ENCODE measurements at regions not wholly inside any gene's neighbourhood (a gene's known extent, or its start where the extent isn't known, plus 50 kb on each side); places are given as distances from the start of the nearest gene placed in this dataset.

- Mint-ChIP-seq H3K4me1 (no peaks in the 10 kb centered on the region), H3K9me3 (peaks cover 11% of the 10 kb centered on the region), H3K27me3 (ENCODE audit: low read depth) (no peaks in the 10 kb centered on the region)
Measured at GRCh38 chr12:82097438-82097837, 260.7 kb downstream of the CCDC59 start.

DNA sequence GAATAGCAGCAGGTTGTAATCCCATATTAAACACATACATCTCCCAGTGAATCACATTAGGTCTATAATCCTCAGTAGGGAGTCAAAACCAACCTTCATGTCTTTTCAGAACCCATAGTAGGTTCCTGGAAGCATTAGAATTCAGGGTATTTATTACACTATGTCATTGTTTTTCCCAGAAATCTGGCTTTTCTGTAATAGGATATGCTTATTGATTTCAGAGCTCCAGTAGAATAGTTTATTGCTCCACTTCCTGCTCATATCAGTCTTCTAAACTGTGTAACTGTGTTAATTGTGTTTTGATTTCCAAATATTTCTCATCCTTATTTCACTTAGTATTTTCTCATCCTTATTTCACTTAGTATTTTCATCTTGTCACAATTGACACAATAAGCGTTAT lies 268.0 kb downstream of the CCDC59 start:
- H3K27ac Mint-ChIP-seq, result no peak overlapping the region
- TF ChIP-seq CTCF (IDR thresholded peaks at IDR 0.05; ENCODE audit: unreplicated experiment in 3 of 3), result no peak
- no peaks in the 10 kb centered on the region for H3K36me3 Mint-ChIP-seq (ENCODE audit: low read depth)
- no peak overlapping the region for H3K4me3 Mint-ChIP-seq
- peaks cover 10% of the 10 kb centered on the region for H3K9me3 Mint-ChIP-seq
- H3K4me1 Mint-ChIP-seq, result no peaks in the 10 kb centered on the region
- H3K27me3 Mint-ChIP-seq (ENCODE audit: low read depth), result no peaks in the 10 kb centered on the region

More at GRCh38 chr12:82097438-82097837, 260.7 kb downstream of the CCDC59 start:
- no peak for TF ChIP-seq CTCF (IDR thresholded peaks at IDR 0.05; ENCODE audit: unreplicated experiment in 3 of 3)
- Mint-ChIP-seq H3K4me3 (no peak overlapping the region), H3K27ac (no peak overlapping the region), H3K36me3 (ENCODE audit: low read depth) (no peaks in the 10 kb centered on the region)

GRCh38 chr12:82089369-82090121 lies 268.6 kb downstream of the CCDC59 start:
- H3K4me3 Mint-ChIP-seq, result no peak overlapping the region
- H3K27me3 Mint-ChIP-seq (ENCODE audit: low read depth), result no peaks in the 10 kb centered on the region
- peaks cover 7% of the 10 kb centered on the region for H3K9me3 Mint-ChIP-seq
- H3K27ac Mint-ChIP-seq, result no peak overlapping the region
- H3K36me3 Mint-ChIP-seq (ENCODE audit: low read depth), result no peaks in the 10 kb centered on the region
- no peaks in the 10 kb centered on the region for H3K4me1 Mint-ChIP-seq
- TF ChIP-seq CTCF (IDR thresholded peaks at IDR 0.05; ENCODE audit: unreplicated experiment in 3 of 3), result no peak

DNA sequence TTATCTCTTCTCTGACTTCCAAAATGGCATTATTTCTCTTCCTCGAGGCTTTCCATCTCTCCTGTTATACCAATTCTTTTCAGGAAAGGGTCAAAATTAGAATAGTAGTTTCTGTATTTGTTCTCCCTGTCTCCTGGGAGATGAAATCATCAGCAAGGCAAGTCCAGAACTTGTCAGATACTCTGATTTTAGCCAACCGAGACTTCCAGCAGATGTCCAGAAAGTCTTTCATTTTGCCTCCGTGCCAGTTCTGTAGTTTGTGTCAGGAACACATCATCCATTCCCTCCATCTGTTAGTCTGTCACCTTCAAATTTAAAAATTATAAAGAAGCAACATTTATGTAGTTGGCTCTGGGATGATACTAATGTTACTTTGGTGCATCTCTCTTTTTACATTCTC lies 275.7 kb downstream of the CCDC59 start:
- Mint-ChIP-seq H3K9me3 (peaks cover 6% of the 10 kb centered on the region), H3K4me1 (no peaks in the 10 kb centered on the region), H3K4me3 (no peak overlapping the region), H3K36me3 (ENCODE audit: low read depth) (no peaks in the 10 kb centered on the region), H3K27ac (no peak overlapping the region), H3K27me3 (ENCODE audit: low read depth) (no peaks in the 10 kb centered on the region)
- no peak for TF ChIP-seq CTCF (IDR thresholded peaks at IDR 0.05; ENCODE audit: unreplicated experiment in 3 of 3)

- no peaks in the 10 kb centered on the region for H3K4me1 Mint-ChIP-seq
- H3K27ac Mint-ChIP-seq, result no peak overlapping the region
- TF ChIP-seq CTCF (IDR thresholded peaks at IDR 0.05; ENCODE audit: unreplicated experiment in 3 of 3), result no peak
- H3K36me3 Mint-ChIP-seq (ENCODE audit: low read depth), result no peaks in the 10 kb centered on the region
- no peaks in the 10 kb centered on the region for H3K27me3 Mint-ChIP-seq (ENCODE audit: low read depth)
- no peaks in the 10 kb centered on the region for H3K9me3 Mint-ChIP-seq
- H3K4me3 Mint-ChIP-seq, result no peak overlapping the region
Measured at GRCh38 chr12:82069931-82070514, 288.2 kb downstream of the CCDC59 start.

DNA sequence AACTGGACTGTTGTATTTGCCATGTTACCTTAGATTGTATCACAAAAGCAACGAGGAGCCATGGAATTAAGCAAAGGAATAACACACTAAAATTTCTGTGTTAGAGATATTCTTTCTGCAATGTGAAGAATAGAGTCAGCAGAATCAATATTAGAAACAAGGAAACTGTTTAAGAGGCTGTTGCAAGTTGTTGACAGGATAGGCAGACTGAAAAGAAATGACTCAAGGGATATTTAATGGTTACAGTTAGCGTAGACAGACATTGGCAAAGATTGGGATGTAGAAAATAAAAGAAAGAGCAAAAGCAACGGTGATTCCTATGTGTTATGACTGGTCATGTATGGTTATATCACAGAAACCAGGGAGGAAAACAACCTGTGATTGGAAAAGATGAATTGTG lies 299.0 kb upstream of the PPFIA2 start:
- Mint-ChIP-seq H3K27ac (no peak overlapping the region), H3K36me3 (ENCODE audit: low read depth) (no peaks in the 10 kb centered on the region), H3K4me3 (no peak overlapping the region), H3K27me3 (ENCODE audit: low read depth) (no peaks in the 10 kb centered on the region), H3K4me1 (no peaks in the 10 kb centered on the region), H3K9me3 (no peaks in the 10 kb centered on the region)
- TF ChIP-seq CTCF (IDR thresholded peaks at IDR 0.05; ENCODE audit: unreplicated experiment in 3 of 3), result no peak
